ENCODE measurements at regions not wholly inside any gene's neighbourhood (a gene's known extent, or its start where the extent isn't known, plus 50 kb on each side); places are given as distances from the start of the nearest gene placed in this dataset.
"Not testable (repeated sequence)": the region's sequence is repeated elsewhere in the genome, so short reads cannot be mapped to it uniquely, and the experiment has no call there.

- DNase-seq (ENCODE audit: low read depth) = no peak
Measured at GRCh38 chr12:28987538-28988324, 161.3 kb upstream of the FAR2 start.

GRCh38 chr12:28988325-28988704 lies 160.8 kb upstream of the FAR2 start:
- no peak for DNase-seq (ENCODE audit: low read depth)

GRCh38 chr12:28991626-28992025 lies 157.5 kb upstream of the FAR2 start:
- DNase-seq (ENCODE audit: low read depth) = no peak

DNA sequence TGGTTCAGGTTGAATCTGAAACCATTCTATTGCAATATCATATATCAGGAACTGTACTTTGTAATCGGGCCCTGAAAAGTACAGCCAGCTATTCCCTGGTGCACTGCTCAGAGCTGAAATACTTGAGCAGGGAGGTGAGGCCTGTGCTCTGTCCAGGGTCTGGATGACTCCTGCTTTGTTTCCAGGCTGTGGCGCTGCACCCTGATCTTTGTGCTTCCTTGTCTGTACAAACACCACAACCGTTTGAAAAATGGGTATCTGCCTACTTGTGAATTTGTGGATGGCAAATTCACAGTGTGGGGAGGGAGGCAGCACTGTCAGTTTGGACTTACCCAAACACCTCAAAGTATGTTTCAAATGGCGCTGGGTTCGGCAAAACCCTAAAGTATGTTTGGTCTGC lies 155.4 kb upstream of the FAR2 start:
- DNase-seq (ENCODE audit: low read depth) = no peak

GRCh38 chr12:28994179-28994715 lies 154.8 kb upstream of the FAR2 start:
- no peak for DNase-seq (ENCODE audit: low read depth)

DNA sequence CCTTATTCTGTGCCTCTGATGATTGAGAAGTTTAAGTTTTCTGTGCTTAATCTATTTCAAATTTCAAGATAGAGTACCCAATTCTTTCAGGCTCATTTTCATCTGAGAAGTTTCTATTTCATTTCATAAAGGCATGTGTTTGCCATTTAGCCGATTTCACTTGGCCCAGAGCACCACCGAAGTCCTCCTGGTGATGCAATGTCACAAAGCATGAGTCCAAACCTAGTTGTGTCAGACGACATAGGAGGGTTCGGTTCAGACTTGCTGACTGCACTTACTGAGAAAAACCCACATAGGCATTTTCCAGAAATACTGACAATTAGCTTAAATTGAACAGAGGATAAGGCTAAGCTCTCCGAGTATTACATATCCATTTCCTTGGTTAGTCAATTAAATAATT lies 152.4 kb upstream of the FAR2 start:
- no peak for DNase-seq (ENCODE audit: low read depth)

DNA sequence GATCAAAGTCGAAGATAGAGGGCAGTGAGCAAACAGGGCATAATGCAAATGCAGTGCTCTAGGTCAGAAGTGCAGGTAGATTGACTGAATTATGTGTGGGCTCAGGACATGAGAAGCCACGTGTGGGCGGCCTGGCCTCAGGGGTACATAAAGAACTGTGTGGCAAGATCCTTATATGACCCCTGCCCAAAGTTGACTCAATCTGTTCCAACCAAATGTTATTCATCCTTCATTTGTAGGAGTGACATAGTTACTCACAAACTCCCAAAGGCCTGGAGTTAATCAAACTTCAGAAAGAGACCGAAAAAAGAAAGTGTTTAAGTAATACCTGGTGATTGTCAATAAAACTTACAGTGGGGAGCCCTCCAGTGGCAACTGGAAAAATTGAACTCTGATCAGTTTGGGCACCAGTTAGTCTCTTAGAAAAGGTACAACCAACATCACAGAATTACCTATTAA lies 150.4 kb upstream of the FAR2 start:
- no peak for DNase-seq (ENCODE audit: low read depth)

DNA sequence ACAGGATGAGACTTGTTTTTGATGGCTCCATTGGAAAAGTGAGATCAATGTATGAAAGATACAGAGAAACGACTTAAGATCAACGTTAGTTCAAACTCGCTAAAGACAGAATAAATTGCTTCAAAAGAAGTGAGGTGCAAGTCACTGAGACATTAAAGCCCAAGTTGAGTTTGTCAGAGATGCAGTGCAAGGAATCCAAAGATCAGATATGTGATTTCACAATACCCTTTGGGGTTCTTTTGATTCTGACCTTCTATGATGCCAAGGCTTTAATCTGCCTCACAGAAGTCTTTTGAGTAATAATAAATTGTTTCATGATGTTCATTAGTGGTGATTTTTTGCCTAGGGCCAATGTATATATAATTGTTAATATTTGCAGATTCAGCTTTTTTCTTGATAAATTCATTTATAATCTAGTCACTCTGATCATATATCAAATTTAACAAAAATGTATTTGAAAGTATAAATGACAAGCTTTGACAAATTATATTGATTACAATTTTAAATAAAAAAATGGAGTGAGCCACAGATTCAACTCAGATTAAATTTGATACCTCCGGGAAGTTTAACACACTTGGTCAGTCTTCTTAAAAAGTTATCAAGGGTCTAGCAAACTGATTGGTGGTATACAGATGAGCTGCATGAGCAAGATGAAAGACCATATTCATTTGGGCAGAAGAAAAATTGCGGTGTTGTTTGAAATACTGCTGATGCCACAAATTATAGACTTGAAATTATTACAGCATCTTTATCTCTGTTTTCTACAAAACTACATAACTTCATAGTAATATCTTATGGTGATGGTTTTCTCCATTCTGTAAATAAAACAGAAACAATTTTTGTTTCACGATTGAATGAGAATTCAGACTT lies 144.8 kb upstream of the FAR2 start:
- DNase-seq (ENCODE audit: low read depth) = no peak

GRCh38 chr12:29004936-29005304 lies 144.2 kb upstream of the FAR2 start:
- no peak for DNase-seq (ENCODE audit: low read depth)

GRCh38 chr12:29008786-29009185 lies 140.3 kb upstream of the FAR2 start:
- no peak for DNase-seq (ENCODE audit: low read depth)

GRCh38 chr12:29012673-29013072 lies 136.4 kb upstream of the FAR2 start:
- no peak for DNase-seq (ENCODE audit: low read depth)

- DNase-seq (ENCODE audit: low read depth) = not testable (repeated sequence)
Measured at GRCh38 chr12:29017532-29017931, 131.5 kb upstream of the FAR2 start.

DNA sequence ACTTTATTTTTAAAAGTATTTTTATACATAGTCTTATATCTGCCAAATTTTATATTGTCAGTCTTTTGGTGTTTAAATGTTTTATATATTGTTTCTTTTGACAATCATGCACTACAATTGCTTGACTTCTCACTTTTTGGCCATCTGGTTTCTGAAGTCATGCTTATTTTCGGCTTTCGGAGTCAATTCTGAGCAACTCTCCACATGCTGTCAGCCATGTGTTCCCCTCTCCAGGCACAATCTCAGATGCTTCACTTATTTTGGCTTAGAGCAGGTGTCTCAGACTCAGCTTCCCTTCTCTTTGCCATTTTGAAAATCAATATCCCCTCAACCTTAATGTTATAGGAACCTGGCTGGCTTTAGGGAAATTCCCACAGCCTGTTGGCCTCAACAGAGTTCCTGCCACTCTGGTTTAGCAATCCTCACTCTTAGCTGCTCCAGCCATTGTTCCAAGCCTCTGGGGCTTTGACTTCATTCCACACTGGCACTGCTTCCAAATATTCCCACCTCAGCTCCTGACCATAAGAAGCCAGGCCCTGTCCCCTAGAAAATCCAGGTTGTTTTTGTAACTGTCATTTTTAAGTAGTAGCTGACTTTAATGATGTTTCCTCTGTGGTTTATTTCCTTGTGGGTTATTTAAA lies 125.5 kb upstream of the FAR2 start:
- no peak for DNase-seq (ENCODE audit: low read depth)

DNA sequence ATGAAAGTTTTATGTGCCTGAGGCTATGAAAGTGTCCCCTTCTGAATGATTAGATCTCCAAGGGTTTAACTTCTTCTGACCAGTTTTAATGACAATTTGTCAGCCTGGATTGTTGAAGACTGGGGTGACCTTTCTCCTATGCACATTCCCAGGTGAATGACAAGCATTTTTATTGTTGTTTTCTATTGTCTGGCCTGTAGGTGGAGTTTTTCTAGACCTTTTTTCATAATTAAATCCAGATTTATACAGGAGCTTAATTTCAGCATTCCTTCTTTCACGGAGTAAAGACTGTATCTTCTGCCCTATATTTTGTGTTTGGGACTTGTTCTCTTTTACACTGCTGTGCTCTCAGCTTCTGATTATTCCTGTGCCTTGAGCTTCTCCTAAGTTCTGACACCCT lies 125.0 kb upstream of the FAR2 start:
- DNase-seq (ENCODE audit: low read depth) = no peak

- DNase-seq (ENCODE audit: low read depth) = no peak
Measured at GRCh38 chr12:29025937-29026336, 123.1 kb upstream of the FAR2 start.

- no peak for DNase-seq (ENCODE audit: low read depth)
Measured at GRCh38 chr12:29026419-29026818, 122.7 kb upstream of the FAR2 start.

DNA sequence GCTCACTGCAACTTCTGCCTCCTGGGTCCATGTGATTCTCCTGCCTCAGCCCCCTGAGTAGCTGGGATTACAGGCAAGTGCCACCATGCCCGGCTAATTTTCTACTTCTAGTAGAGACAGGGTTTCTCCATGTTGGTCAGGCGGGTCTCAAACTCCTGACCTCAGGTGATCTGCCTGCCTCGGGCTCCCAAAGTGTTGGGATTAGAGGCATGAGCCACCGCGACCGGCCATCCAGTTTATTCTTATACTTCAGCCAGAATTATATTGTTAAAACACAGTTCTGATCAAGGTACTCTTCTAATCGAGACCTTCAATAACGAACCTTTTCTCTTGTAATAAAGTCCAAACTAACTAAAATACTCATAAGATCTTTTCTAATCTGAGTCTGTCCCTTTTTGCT lies 119.6 kb upstream of the FAR2 start:
- not testable (repeated sequence) for DNase-seq (ENCODE audit: low read depth)

DNA sequence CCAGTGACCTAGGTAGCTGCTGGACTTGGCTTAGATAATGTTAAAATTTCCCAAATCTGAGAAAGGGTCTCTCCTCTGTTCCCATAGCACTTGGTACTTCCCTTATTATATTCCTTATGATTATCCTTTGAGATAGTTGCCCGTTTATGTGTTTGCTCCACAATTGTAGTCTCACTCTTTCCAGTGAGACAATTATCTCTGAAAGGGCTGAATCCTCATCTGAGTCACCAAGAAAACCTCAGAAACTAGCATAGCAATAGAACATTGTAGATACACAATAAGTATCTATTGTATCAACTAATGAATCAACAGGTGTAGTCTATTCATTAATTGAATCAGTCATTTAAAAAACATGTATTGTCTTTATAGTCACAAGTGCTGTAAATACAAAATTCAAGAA lies 119.1 kb upstream of the FAR2 start:
- DNase-seq (ENCODE audit: low read depth) = no peak

GRCh38 chr12:29032446-29032845 lies 116.6 kb upstream of the FAR2 start:
- no peak for DNase-seq (ENCODE audit: low read depth)

DNA sequence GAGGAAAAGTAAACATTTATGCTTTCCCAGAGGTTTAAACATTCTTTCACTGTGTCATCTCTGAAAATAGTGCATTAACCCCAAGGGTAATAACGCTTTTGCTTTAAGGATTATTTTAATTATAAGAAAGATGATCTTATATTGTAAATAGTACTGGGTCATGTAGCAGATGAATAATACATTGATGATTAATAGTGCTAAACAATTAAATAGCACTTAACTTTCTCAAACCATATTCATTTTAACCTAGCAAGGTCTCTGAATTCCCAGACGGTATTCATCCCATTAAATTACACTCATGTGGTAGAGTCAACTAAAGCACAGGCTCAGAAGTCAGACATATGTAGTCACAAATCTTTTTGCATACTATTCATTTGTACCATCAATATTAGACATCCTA lies 115.6 kb upstream of the FAR2 start:
- DNase-seq (ENCODE audit: low read depth) = no peak

DNA sequence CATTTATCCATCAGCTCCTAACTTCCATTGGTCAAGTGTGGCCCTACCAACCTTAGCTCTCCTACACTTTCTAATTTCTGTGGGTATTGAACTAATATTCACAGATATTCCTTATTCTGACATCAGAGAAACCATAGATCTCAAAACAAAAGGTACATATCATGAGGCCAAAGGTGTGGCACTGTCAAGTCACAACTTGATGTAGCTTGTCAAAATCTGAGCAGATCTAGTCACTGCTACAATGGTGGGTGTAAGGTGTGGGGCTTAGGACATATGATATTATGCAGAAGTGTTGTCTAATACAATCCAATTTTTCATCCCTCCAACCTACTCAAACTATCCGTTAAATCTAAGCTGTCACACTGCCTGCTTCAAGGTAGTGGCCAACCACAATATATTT lies 114.0 kb upstream of the FAR2 start:
- no peak for DNase-seq (ENCODE audit: low read depth)

GRCh38 chr12:29039013-29039412 lies 110.1 kb upstream of the FAR2 start:
- peak; percentile 55 for DNase-seq (ENCODE audit: low read depth)

- DNase-seq (ENCODE audit: low read depth) = peak; percentile 31
Measured at GRCh38 chr12:29041621-29042020, 107.5 kb upstream of the FAR2 start.
